NT2/D1 (cell line): ENCODE measurements at regions not wholly inside any gene's neighbourhood (a gene's known extent, or its start where the extent isn't known, plus 50 kb on each side); places are given as distances from the start of the nearest gene placed in this dataset.

Experiments used
- DNase-seq: peaks from one replicate; pipeline ENCODE4 v3.0.0-alpha.2; 2011; ENCODE audit warnings: low read depth, low spot score
- H3K27me3 ChIP-seq: 2 replicates; pipeline ENCODE4 v1.6.0; 2011; ENCODE audit warnings: mild to moderate bottlenecking; ENCODE audit not compliant: insufficient read length, insufficient read depth
- H3K36me3 ChIP-seq: 2 replicates; pipeline ENCODE4 v1.6.1; 2011; ENCODE audit warnings: mild to moderate bottlenecking, low read length, mixed read lengths; ENCODE audit not compliant: insufficient read depth, insufficient read length
- H3K4me1 ChIP-seq: 2 replicates; pipeline ENCODE4 v1.5.1; 2011; ENCODE audit not compliant: insufficient read depth, insufficient read length
- H3K4me3 ChIP-seq: 2 replicates; pipeline ENCODE4 v1.5.1; 2011; ENCODE audit warnings: low read depth; ENCODE audit not compliant: insufficient read length
- H3K9ac ChIP-seq: 2 replicates; pipeline ENCODE4 v1.6.0; 2011; ENCODE audit warnings: low read depth; ENCODE audit not compliant: insufficient read length
- H3K9me3 ChIP-seq: 2 replicates; pipeline ENCODE4 v1.5.1; 2011; ENCODE audit warnings: mild to moderate bottlenecking, low read length; ENCODE audit not compliant: insufficient read depth
- SUZ12 ChIP-seq: IDR thresholded peaks from 2 replicates; pipeline ENCODE4 v1.6.1; 2011; ENCODE audit not compliant: insufficient read length, insufficient read depth; ENCODE audit errors: extremely low read depth
- YY1 ChIP-seq: IDR thresholded peaks from 2 replicates; pipeline ENCODE4 v1.6.1; 2011; ENCODE audit not compliant: insufficient read length, insufficient read depth
- ZNF274 ChIP-seq: IDR thresholded peaks from 2 replicates; pipeline ENCODE4 v1.6.1; 2011; ENCODE audit warnings: mild to moderate bottlenecking, low read depth, low read length

- no peak for DNase-seq
- no peak for TF ChIP-seq SUZ12
- no peak for TF ChIP-seq ZNF274
- TF ChIP-seq YY1, result no peak
- H3K4me1 ChIP-seq, result no peaks in the 10 kb centered on the region
- H3K27me3 ChIP-seq, result no peaks in the 10 kb centered on the region
- H3K36me3 ChIP-seq, result no peaks in the 10 kb centered on the region
- no peak overlapping the region for H3K9ac ChIP-seq
- no peaks in the 10 kb centered on the region for H3K9me3 ChIP-seq
- no peak overlapping the region for H3K4me3 ChIP-seq
Observed at GRCh38 chr11:37657645-37658044, 1059.6 kb upstream of the RAG2 start.

GRCh38 chr11:37647767-37648166, 1049.7 kb upstream of the RAG2 start:
- H3K4me3 ChIP-seq, result no peak overlapping the region
- H3K9ac ChIP-seq, result no peak overlapping the region
- no peaks in the 10 kb centered on the region for H3K27me3 ChIP-seq
- no peak for DNase-seq
- H3K36me3 ChIP-seq, result no peaks in the 10 kb centered on the region
- TF ChIP-seq ZNF274, result no peak
- TF ChIP-seq SUZ12, result no peak
- TF ChIP-seq YY1, result no peak
- H3K9me3 ChIP-seq, result no peaks in the 10 kb centered on the region
- H3K4me1 ChIP-seq, result no peaks in the 10 kb centered on the region

GRCh38 chr11:37643968-37644367, 1045.9 kb upstream of the RAG2 start:
- Histone ChIP-seq H3K4me1 (no peaks in the 10 kb centered on the region), H3K9ac (no peak overlapping the region), H3K9me3 (no peaks in the 10 kb centered on the region), H3K36me3 (no peaks in the 10 kb centered on the region), H3K27me3 (no peaks in the 10 kb centered on the region), H3K4me3 (no peak overlapping the region)
- DNase-seq, result no peak
- no peak for TF ChIP-seq YY1
- TF ChIP-seq ZNF274, result no peak
- no peak for TF ChIP-seq SUZ12

GRCh38 chr11:37642296-37642695, 1044.3 kb upstream of the RAG2 start:
- Histone ChIP-seq H3K9ac (no peak overlapping the region), H3K4me3 (no peak overlapping the region), H3K27me3 (no peaks in the 10 kb centered on the region), H3K36me3 (no peaks in the 10 kb centered on the region), H3K9me3 (no peaks in the 10 kb centered on the region), H3K4me1 (no peaks in the 10 kb centered on the region)
- DNase-seq, result no peak
- TF ChIP-seq SUZ12, result no peak
- TF ChIP-seq ZNF274, result no peak
- no peak for TF ChIP-seq YY1

- no peak overlapping the region for H3K9ac ChIP-seq
- no peaks in the 10 kb centered on the region for H3K9me3 ChIP-seq
- no peaks in the 10 kb centered on the region for H3K4me1 ChIP-seq
- no peaks in the 10 kb centered on the region for H3K36me3 ChIP-seq
- no peak for DNase-seq
- TF ChIP-seq ZNF274, result no peak
- no peak overlapping the region for H3K4me3 ChIP-seq
- no peaks in the 10 kb centered on the region for H3K27me3 ChIP-seq
Observed at GRCh38 chr11:37632748-37633147, 1034.7 kb upstream of the RAG2 start.

GRCh38 chr11:37630866-37631265, 1032.8 kb upstream of the RAG2 start:
- no peak for DNase-seq
- Histone ChIP-seq H3K4me3 (no peak overlapping the region), H3K36me3 (no peaks in the 10 kb centered on the region), H3K9ac (no peak overlapping the region), H3K9me3 (no peaks in the 10 kb centered on the region), H3K4me1 (no peaks in the 10 kb centered on the region), H3K27me3 (no peaks in the 10 kb centered on the region)
- no peak for TF ChIP-seq YY1
- TF ChIP-seq SUZ12, result no peak
- no peak for TF ChIP-seq ZNF274

GRCh38 chr11:37623778-37624177, 1025.7 kb upstream of the RAG2 start:
- Histone ChIP-seq H3K9ac (no peak overlapping the region), H3K36me3 (no peaks in the 10 kb centered on the region), H3K4me1 (no peaks in the 10 kb centered on the region), H3K4me3 (no peak overlapping the region), H3K9me3 (peaks cover 14% of the 10 kb centered on the region; the same call in 1 of the 2 replicates), H3K27me3 (no peaks in the 10 kb centered on the region)
- TF ChIP-seq ZNF274 (no peak), SUZ12 (no peak), YY1 (no peak)
- DNase-seq, result no peak

- no peak for DNase-seq
- TF ChIP-seq ZNF274, result no peak
- H3K36me3 ChIP-seq, result no peaks in the 10 kb centered on the region
- no peak overlapping the region for H3K4me3 ChIP-seq
- no peaks in the 10 kb centered on the region for H3K27me3 ChIP-seq
- no peaks in the 10 kb centered on the region for H3K4me1 ChIP-seq
- peaks cover 14% of the 10 kb centered on the region; the same call in 1 of the 2 replicates for H3K9me3 ChIP-seq
- no peak overlapping the region for H3K9ac ChIP-seq
Observed at GRCh38 chr11:37621662-37622061, 1023.6 kb upstream of the RAG2 start.
